ENCODE measurements at regions not wholly inside any gene's neighbourhood (a gene's known extent, or its start where the extent isn't known, plus 50 kb on each side); places are given as distances from the start of the nearest gene placed in this dataset.

GRCh38 chr2:81481242-81481993 lies 1176.9 kb upstream of the LRRTM1 start:
- TF ChIP-seq EZH2 (IDR thresholded peaks at IDR 0.05; ENCODE audit: insufficient read depth, poor library complexity, severe bottlenecking) (no peak), EZH2phosphoT487 (IDR thresholded peaks at IDR 0.05; ENCODE audit: insufficient read depth, low read depth) (no peak)

Measured in GM23248 (cell line).